Neural cell (in vitro differentiated cells): ENCODE measurements at regions not wholly inside any gene's neighbourhood (a gene's known extent, or its start where the extent isn't known, plus 50 kb on each side); places are given as distances from the start of the nearest gene placed in this dataset.
"Not testable (repeated sequence)": the region's sequence is repeated elsewhere in the genome, so short reads cannot be mapped to it uniquely, and the experiment has no call there.

ENCODE experiments used
- H2AFZ ChIP-seq: fragments of 200-600, 300-800 bp; sonication (generic), shearing (Covaris generic); 2 replicates; pipeline ENCODE4 v1.6.0; 2014; ENCODE audit warnings: low read depth, mild to moderate bottlenecking, antibody characterized with exemption, low read length, moderate library complexity
- H3F3A ChIP-seq: fragments of 200-600 bp; shearing (Covaris generic); 2 replicates; pipeline ENCODE4 v1.6.1; 2016; ENCODE audit warnings: mild to moderate bottlenecking, moderate library complexity, mixed read lengths, antibody characterized with exemption, low read length; ENCODE audit not compliant: insufficient read depth, poor library complexity, severe bottlenecking
- H3K27ac ChIP-seq: fragments of 200-600, 300-800 bp; sonication (generic), shearing (Covaris generic); 2 replicates; pipeline ENCODE4 v1.5.1; 2014; ENCODE audit warnings: mild to moderate bottlenecking, low read length, moderate library complexity
- H3K27me3 ChIP-seq: fragments of 300-800, 200-600 bp; sonication (generic), shearing (Covaris generic); 2 replicates; pipeline ENCODE4 v1.6.0; 2014; ENCODE audit warnings: mild to moderate bottlenecking, low read depth, low read length, moderate library complexity; ENCODE audit not compliant: insufficient read depth
- H3K36me3 ChIP-seq: fragments of 300-800, 200-600 bp; sonication (generic), shearing (Covaris generic); 2 replicates; pipeline ENCODE4 v1.5.1; 2014; ENCODE audit warnings: mild to moderate bottlenecking, antibody characterized with exemption, low read length, moderate library complexity; ENCODE audit not compliant: insufficient read depth
- H3K4me2 ChIP-seq: fragments of 300-800, 200-600 bp; sonication (generic), shearing (Covaris generic); 2 replicates; pipeline ENCODE4 v1.6.0; 2014; ENCODE audit warnings: mild to moderate bottlenecking, low read length
- H3K4me3 ChIP-seq: fragments of 300-800, 200-600 bp; sonication (generic), shearing (Covaris generic); 2 replicates; pipeline ENCODE4 v1.5.1; 2014; ENCODE audit warnings: mild to moderate bottlenecking, low read length, moderate library complexity
- H3K79me2 ChIP-seq: fragments of 200-600 bp; shearing (Covaris generic); replicated peaks from 2 replicates; pipeline ENCODE4 v1.6.0; 2014; ENCODE audit warnings: mild to moderate bottlenecking, low read length, moderate library complexity; ENCODE audit not compliant: insufficient read depth
- H3K9ac ChIP-seq: fragments of 300-800, 200-600 bp; sonication (generic), shearing (Covaris generic); 2 replicates; pipeline ENCODE4 v1.6.1; 2016; ENCODE audit warnings: mild to moderate bottlenecking, low read length, mixed read lengths
- H3K9me2 ChIP-seq: fragments of 200-600 bp; shearing (Covaris generic); 2 replicates; pipeline ENCODE4 v1.6.1; 2016; ENCODE audit warnings: mild to moderate bottlenecking, low read length, mixed read lengths; ENCODE audit not compliant: insufficient read depth
- H3K9me3 ChIP-seq: fragments of 200-600, 300-800 bp; sonication (generic), shearing (Covaris generic); 2 replicates; pipeline ENCODE4 v1.6.1; 2016; ENCODE audit warnings: mild to moderate bottlenecking, mixed run types, low read length, moderate library complexity, mixed read lengths
- H4K20me1 ChIP-seq: fragments of 200-600 bp; shearing (Covaris generic); 2 replicates; pipeline ENCODE4 v1.6.1; 2016; ENCODE audit warnings: mild to moderate bottlenecking, mixed run types; ENCODE audit not compliant: insufficient read depth
- CTCF ChIP-seq: fragments of 450-650 bp; IDR thresholded peaks from 2 replicates; pipeline ENCODE4 v1.5.1; 2014; ENCODE audit warnings: antibody characterized with exemption, mild to moderate bottlenecking, moderate library complexity; ENCODE audit not compliant: poor library complexity, severe bottlenecking
- EP300 ChIP-seq: fragments of 450-650 bp; conservative IDR thresholded peaks from 2 replicates; pipeline ENCODE4 v1.6.1; 2014; ENCODE audit warnings: antibody characterized with exemption, mild to moderate bottlenecking, moderate library complexity; ENCODE audit not compliant: poor library complexity, severe bottlenecking
- EZH2 ChIP-seq: fragments of 200-600, 300-800 bp; shearing (Covaris generic), sonication (generic); IDR thresholded peaks from 2 replicates; pipeline ENCODE4 v1.6.1; 2014; ENCODE audit warnings: antibody characterized with exemption, low read length, borderline replicate concordance, mild to moderate bottlenecking; ENCODE audit not compliant: insufficient read depth, poor library complexity, severe bottlenecking
- MXI1 ChIP-seq: fragments of 450-650 bp; conservative IDR thresholded peaks from 2 replicates; pipeline ENCODE4 v1.6.1; 2014; ENCODE audit warnings: antibody characterized with exemption, mild to moderate bottlenecking; ENCODE audit not compliant: poor library complexity, severe bottlenecking
- POLR2AphosphoS5 ChIP-seq: IDR thresholded peaks from 2 replicates; pipeline ENCODE4 v1.6.1; 2012
- RAD21 ChIP-seq: fragments of 450-650 bp; conservative IDR thresholded peaks from 2 replicates; pipeline ENCODE4 v1.6.1; 2014; ENCODE audit warnings: antibody characterized with exemption, mild to moderate bottlenecking, moderate library complexity
- REST ChIP-seq: IDR thresholded peaks from 2 replicates; pipeline ENCODE4 v1.6.1; 2012; ENCODE audit warnings: borderline replicate concordance
- SMC3 ChIP-seq: fragments of 450-650 bp; conservative IDR thresholded peaks from 2 replicates; pipeline ENCODE4 v1.6.1; 2014; ENCODE audit warnings: antibody characterized with exemption, mild to moderate bottlenecking, moderate library complexity; ENCODE audit not compliant: poor library complexity
- TAF1 ChIP-seq: IDR thresholded peaks from 2 replicates; pipeline ENCODE4 v1.6.1; 2012; ENCODE audit warnings: low read depth

GRCh38 chr6:166249061-166249785 lies 59.0 kb downstream of the PRR18 start:
- H3K27ac ChIP-seq, H3K9ac ChIP-seq, H3K36me3 ChIP-seq, H3K79me2 ChIP-seq, H4K20me1 ChIP-seq, H3F3A ChIP-seq, H3K4me3 ChIP-seq, H3K9me3 ChIP-seq, H2AFZ ChIP-seq, H3K9me2 ChIP-seq, H3K4me2 ChIP-seq: not testable (repeated sequence)
- H3K27me3 ChIP-seq: peaks cover 13% of the 10 kb centered on the region

- no peaks in the 10 kb centered on the region for H3K36me3 ChIP-seq
Observed at GRCh38 chr6:166245148-166245547, 63.0 kb downstream of the PRR18 start.

GRCh38 chr6:166244353-166245045 lies 63.7 kb downstream of the PRR18 start:
- H3K4me2 ChIP-seq: no peak overlapping the region
- H3K9me2 ChIP-seq: no peaks in the 10 kb centered on the region
- no peaks in the 10 kb centered on the region for H3F3A ChIP-seq
- H3K9ac ChIP-seq: no peak overlapping the region
- no peaks in the 10 kb centered on the region for H3K9me3 ChIP-seq
- no peaks in the 10 kb centered on the region for H4K20me1 ChIP-seq
- H3K36me3 ChIP-seq: no peaks in the 10 kb centered on the region
- no peak overlapping the region for H2AFZ ChIP-seq
- no peak for TF ChIP-seq REST
- no peak for TF ChIP-seq EZH2
- TF ChIP-seq SMC3: no peak
- no peak for TF ChIP-seq MXI1
- TF ChIP-seq POLR2AphosphoS5: no peak
- no peak for TF ChIP-seq EP300
- TF ChIP-seq CTCF: no peak
- no peak overlapping the region for H3K4me3 ChIP-seq
- no peak overlapping the region for H3K27ac ChIP-seq
- H3K27me3 ChIP-seq: no peaks in the 10 kb centered on the region
- no peaks in the 10 kb centered on the region for H3K79me2 ChIP-seq

More at GRCh38 chr6:166245148-166245547, 63.0 kb downstream of the PRR18 start:
- H3F3A ChIP-seq: no peaks in the 10 kb centered on the region
- no peak overlapping the region for H3K4me3 ChIP-seq
- no peaks in the 10 kb centered on the region for H3K9me2 ChIP-seq
- TF ChIP-seq TAF1 (no peak), SMC3 (no peak), RAD21 (no peak), EP300 (no peak)
- H3K9me3 ChIP-seq: no peaks in the 10 kb centered on the region
- H4K20me1 ChIP-seq: no peaks in the 10 kb centered on the region
- H2AFZ ChIP-seq: no peak overlapping the region
- H3K79me2 ChIP-seq: no peaks in the 10 kb centered on the region
- H3K27ac ChIP-seq: no peak overlapping the region
- H3K9ac ChIP-seq: no peak overlapping the region
- H3K27me3 ChIP-seq: no peaks in the 10 kb centered on the region
- H3K4me2 ChIP-seq: no peak overlapping the region
